Prostate gland (tissue), 2 donors: ENCODE measurements at regions not wholly inside any gene's neighbourhood (a gene's known extent, or its start where the extent isn't known, plus 50 kb on each side); places are given as distances from the start of the nearest gene placed in this dataset.
"Not testable (repeated sequence)": the region's sequence is repeated elsewhere in the genome, so short reads cannot be mapped to it uniquely, and the experiment has no call there.

Source experiments
- DNase-seq: peaks from one replicate; pipeline ENCODE4 v3.0.0-alpha.2; 2019; ENCODE audit warnings: low spot score
- H3K27ac ChIP-seq, 2 donors: fragments of 200-600 bp; sonication (generic); 2 replicates each; pipeline ENCODE4 v1.5.1; 2017 to 2019
- H3K27me3 ChIP-seq: fragments of 200-600 bp; sonication (generic); replicated peaks from 2 replicates; pipeline ENCODE4 v1.5.1; 2019; ENCODE audit not compliant: insufficient read depth
- H3K36me3 ChIP-seq, 2 donors: fragments of 200-600 bp; sonication (generic); 1 replicate in 1 of 2; 2 replicates in 1 of 2; pipeline versions ENCODE4 v1.5.1 to v1.8.1; 2017 to 2019
- H3K4me1 ChIP-seq: fragments of 200-600 bp; sonication (generic); replicated peaks from 2 replicates; pipeline ENCODE4 v1.5.1; 2019
- H3K4me3 ChIP-seq, 2 donors: fragments of 200-600 bp; sonication (generic); 2 replicates each; pipeline ENCODE4 v1.5.1; 2017 to 2019
- H3K9me3 ChIP-seq: fragments of 200-600 bp; sonication (generic); 2 replicates; pipeline ENCODE4 v1.5.1; 2017
- CTCF ChIP-seq, 4 experiments: fragments of 200-600 bp in 2 of 4; fragments of 450-650 bp in 2 of 4; sonication (generic) in 2 of 4; IDR thresholded peaks; 1 replicate in 3 of 4; 2 replicates in 1 of 4; pipeline ENCODE4 v1.5.1; 2016 to 2019; ENCODE audit warnings: antibody characterized with exemption in 4 of 4, mild to moderate bottlenecking in 2 of 4, moderate library complexity in 2 of 4
- POLR2A ChIP-seq: fragments of 450-650 bp; IDR thresholded peaks from one replicate; pipeline ENCODE4 v1.6.1; 2016; ENCODE audit warnings: antibody characterized with exemption, mild to moderate bottlenecking
- POLR2AphosphoS5 ChIP-seq: sonication (generic); formaldehyde crosslinking; IDR thresholded peaks from one replicate; pipeline ENCODE4 v1.6.1; 2017; ENCODE audit warnings: antibody characterized with exemption
- WGBS: methylation state at CpG from one replicate; pipeline ENCODE4 v1.1.5; 2018; 5-methylcytosine and 5-hydroxymethylcytosine counted together
- intact Hi-C: fragments of 100-400 bp; cut with DNase I; formaldehyde crosslinking; loops from one replicate; pipeline ENCODE4 v1.14.2; 2022

GRCh38 chr11:82045748-82046457 lies 687.8 kb downstream of the FAM181B start:
- intact Hi-C loops, result no loop called here
- 91% methylated on average over 2 of the region's 2 CpGs for WGBS
- H3K4me3 ChIP-seq, result no peak overlapping the region

GRCh38 chr11:82043316-82043715 lies 690.3 kb downstream of the FAM181B start:
- no peak for TF ChIP-seq POLR2A
- TF ChIP-seq CTCF (IDR thresholded peaks at IDR 0.05), result no peak
- no peak for TF ChIP-seq POLR2AphosphoS5
- H3K27ac ChIP-seq, result no peak overlapping the region
- H3K36me3 ChIP-seq, result no peaks in the 10 kb centered on the region
- DNase-seq, result no peak
- no peaks in the 10 kb centered on the region for H3K4me1 ChIP-seq
- no peak overlapping the region for H3K4me3 ChIP-seq
- H3K9me3 ChIP-seq, result no peaks in the 10 kb centered on the region
- WGBS, result 34% methylated on average over 2 of the region's 2 CpGs
- intact Hi-C loops, result no loop called here
- no peaks in the 10 kb centered on the region for H3K27me3 ChIP-seq

More at GRCh38 chr11:82045748-82046457, 687.8 kb downstream of the FAM181B start:
- Histone ChIP-seq H3K27ac (no peak overlapping the region), H3K27me3 (no peaks in the 10 kb centered on the region), H3K36me3 (no peaks in the 10 kb centered on the region), H3K4me1 (no peaks in the 10 kb centered on the region), H3K9me3 (no peaks in the 10 kb centered on the region)
- DNase-seq, result no peak
- TF ChIP-seq POLR2A (no peak), CTCF (IDR thresholded peaks at IDR 0.05) (no peak), POLR2AphosphoS5 (no peak)

GRCh38 chr11:82041764-82042163 lies 691.9 kb downstream of the FAM181B start:
- Histone ChIP-seq H3K4me3 (no peak overlapping the region), H3K9me3 (no peaks in the 10 kb centered on the region), H3K36me3 (no peaks in the 10 kb centered on the region), H3K27me3 (no peaks in the 10 kb centered on the region), H3K4me1 (no peaks in the 10 kb centered on the region), H3K27ac (no peak overlapping the region)
- intact Hi-C loops, result no loop called here
- DNase-seq, result no peak
- 93% methylated on average over 6 of the region's 6 CpGs for WGBS
- TF ChIP-seq POLR2A (no peak), CTCF (IDR thresholded peaks at IDR 0.05) (no peak), POLR2AphosphoS5 (no peak)

GRCh38 chr11:82038154-82038553 lies 695.5 kb downstream of the FAM181B start:
- Histone ChIP-seq H3K27me3 (no peaks in the 10 kb centered on the region), H3K27ac (no peak overlapping the region), H3K36me3 (no peaks in the 10 kb centered on the region), H3K4me1 (no peaks in the 10 kb centered on the region), H3K9me3 (no peaks in the 10 kb centered on the region), H3K4me3 (no peak overlapping the region)
- WGBS, result 61% methylated on average over 2 of the region's 2 CpGs
- intact Hi-C loops, result no loop called here
- no peak for DNase-seq
- TF ChIP-seq CTCF (IDR thresholded peaks at IDR 0.05), result no peak
- no peak for TF ChIP-seq POLR2A
- no peak for TF ChIP-seq POLR2AphosphoS5

- Histone ChIP-seq H3K27ac (no peak overlapping the region), H3K9me3 (no peaks in the 10 kb centered on the region), H3K4me3 (no peak overlapping the region), H3K36me3 (no peaks in the 10 kb centered on the region), H3K27me3 (no peaks in the 10 kb centered on the region), H3K4me1 (no peaks in the 10 kb centered on the region)
- DNase-seq, result no peak
- intact Hi-C loops, result no loop called here
- WGBS, result 17% methylated on average over 1 of the region's 1 CpG
- TF ChIP-seq POLR2A (no peak), POLR2AphosphoS5 (no peak), CTCF (IDR thresholded peaks at IDR 0.05) (no peak)
Observed at GRCh38 chr11:82034527-82034926, 699.1 kb downstream of the FAM181B start.

- H3K27me3 ChIP-seq, H3K27ac ChIP-seq, DNase-seq, H3K36me3 ChIP-seq, H3K9me3 ChIP-seq, intact Hi-C loops, H3K4me1 ChIP-seq, H3K4me3 ChIP-seq: not testable (repeated sequence)
- 95% methylated on average over 9 of the region's 9 CpGs for WGBS
Observed at GRCh38 chr11:82027335-82027734, 706.3 kb downstream of the FAM181B start.
